CD4-positive, alpha-beta memory T cell (primary cell): ENCODE measurements at regions not wholly inside any gene's neighbourhood (a gene's known extent, or its start where the extent isn't known, plus 50 kb on each side); places are given as distances from the start of the nearest gene placed in this dataset.
"Not testable (repeated sequence)": the region's sequence is repeated elsewhere in the genome, so short reads cannot be mapped to it uniquely, and the experiment has no call there.

ENCODE experiments used
- CTCF ChIA-PET: fragments of 350-600 bp; sonication (Branson Sonifier 250); formaldehyde crosslinking; loops from one replicate; lab custom pipeline; 2021; ENCODE audit warnings: inconsistent platforms; ENCODE audit not compliant: partially characterized antibody; lab: Charles Lee
- POLR2A ChIA-PET: fragments of 350-600 bp; sonication (Branson Sonifier 250); formaldehyde crosslinking; loops from one replicate; lab custom pipeline; 2021; ENCODE audit not compliant: partially characterized antibody; lab: Charles Lee
- DNase-seq, 5 donors: peaks; one replicate each; pipeline versions ENCODE4 v3.0.0 to v3.0.0-alpha.2; 2020 to 2022; ENCODE audit warnings: mixed read lengths in 1 of 5
- H3K27ac ChIP-seq: one replicate; pipeline ENCODE4 v1.7.0; 2013; ENCODE audit warnings: low read depth, low read length
- H3K27me3 ChIP-seq: 2 replicates; pipeline ENCODE4 v1.7.0; 2013; ENCODE audit warnings: mild to moderate bottlenecking, low read length, moderate library complexity; ENCODE audit not compliant: insufficient read depth
- H3K36me3 ChIP-seq: 2 replicates; pipeline ENCODE4 v1.7.0; 2013; ENCODE audit warnings: mild to moderate bottlenecking, low read length, moderate library complexity; ENCODE audit not compliant: insufficient read depth
- H3K4me1 ChIP-seq: 2 replicates; pipeline ENCODE4 v1.7.0; 2013; ENCODE audit warnings: mild to moderate bottlenecking, low read length, moderate library complexity; ENCODE audit not compliant: insufficient read depth
- H3K4me3 ChIP-seq, 2 donors: one replicate each; pipeline ENCODE4 v1.7.0; 2013; ENCODE audit warnings: low read length in 2 of 2, mild to moderate bottlenecking in 1 of 2
- H3K9me3 ChIP-seq, 2 donors: one replicate each; pipeline ENCODE4 v1.7.0; 2013; ENCODE audit warnings: low read length in 2 of 2, control low read depth in 1 of 2; ENCODE audit not compliant: control insufficient read depth in 1 of 2
- H3K27ac Mint-ChIP-seq, 7 donors: one replicate each; pipeline ENCODE4 v1.8.0; 2020 to 2021; ENCODE audit warnings: mixed read lengths in 7 of 7, mild to moderate bottlenecking in 6 of 7, inconsistent platforms in 3 of 7, moderate library complexity in 3 of 7
- H3K27me3 Mint-ChIP-seq, 2 donors: one replicate each; pipeline ENCODE4 v1.8.0; 2020 to 2021; ENCODE audit warnings: mixed read lengths in 2 of 2
- H3K36me3 Mint-ChIP-seq, 2 donors: one replicate each; pipeline ENCODE4 v1.8.0; 2020 to 2021; ENCODE audit warnings: mixed read lengths in 2 of 2, inconsistent platforms in 1 of 2, mild to moderate bottlenecking in 1 of 2
- H3K4me1 Mint-ChIP-seq, 4 donors: one replicate each; pipeline ENCODE4 v1.8.0; 2020 to 2021; ENCODE audit warnings: mixed read lengths in 4 of 4, mild to moderate bottlenecking in 1 of 4
- H3K4me3 Mint-ChIP-seq, 8 donors: one replicate each; pipeline ENCODE4 v1.8.0; 2020 to 2021; ENCODE audit warnings: mixed read lengths in 8 of 8, mild to moderate bottlenecking in 7 of 8, moderate library complexity in 6 of 8, inconsistent platforms in 3 of 8
- H3K9me3 Mint-ChIP-seq, 8 donors: one replicate each; pipeline ENCODE4 v1.8.0; 2020 to 2021; ENCODE audit warnings: mixed read lengths in 8 of 8, mild to moderate bottlenecking in 5 of 8, inconsistent platforms in 3 of 8, moderate library complexity in 1 of 8
- intact Hi-C: fragments of 100-400 bp; cut with micrococcal nuclease; formaldehyde crosslinking; loops from one replicate; pipeline ENCODE4 v1.15.1; 2023

DNA sequence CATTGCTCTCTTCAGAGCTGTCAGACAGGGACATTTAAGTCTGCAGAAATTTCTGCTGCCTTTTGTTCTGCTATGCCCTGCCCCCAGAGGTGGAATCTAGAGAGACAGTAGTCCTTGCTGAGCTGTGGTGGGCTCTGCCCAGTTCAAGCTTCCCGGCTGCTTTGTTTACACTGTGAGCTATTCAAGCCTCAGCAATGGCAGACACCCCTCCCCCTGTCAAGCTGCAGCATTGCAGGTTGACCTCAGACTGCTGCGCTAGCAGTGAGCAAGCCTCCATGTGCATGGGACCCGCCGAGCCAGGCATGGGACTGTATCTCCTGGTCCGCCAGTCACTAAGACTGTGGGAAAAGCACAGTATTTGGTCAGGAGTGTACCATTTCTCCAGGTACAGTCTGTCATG lies 53.6 kb upstream of the MAPK10 start:
- peaks cover under 1 to 23% (median 9%) of the 10 kb centered on the region in 8 donors for H3K9me3 Mint-ChIP-seq
- H3K4me1 Mint-ChIP-seq, H3K27me3 ChIP-seq, H3K4me3 Mint-ChIP-seq, H3K36me3 ChIP-seq, H3K36me3 Mint-ChIP-seq, H3K4me1 ChIP-seq, DNase-seq, POLR2A ChIA-PET, H3K27ac ChIP-seq, H3K4me3 ChIP-seq, intact Hi-C loops, H3K27ac Mint-ChIP-seq, H3K9me3 ChIP-seq, H3K27me3 Mint-ChIP-seq, CTCF ChIA-PET: not testable (repeated sequence)

- no peaks in the 10 kb centered on the region for H3K4me1 ChIP-seq
- Mint-ChIP-seq H3K36me3 (no peaks in the 10 kb centered on the region), H3K4me1 (no peaks in the 10 kb centered on the region), H3K27ac (no peak overlapping the region), H3K9me3 (peaks cover 2 to 16% (median 6%) of the 10 kb centered on the region in 8 donors), H3K4me3 (no peak overlapping the region), H3K27me3 (peaks cover 8 to 11% of the 10 kb centered on the region in 2 donors)
- no peak overlapping the region for H3K4me3 ChIP-seq
- DNase-seq = no peak
- ChIA-PET POLR2A (no interaction called here), CTCF (interaction anchor here (0.7 kb wide), 1 partner anchor 12 kb away, joined by 3 read pairs; no protein-coding TSS in a partner anchor)
- intact Hi-C loops = no loop called here
- H3K36me3 ChIP-seq = no peaks in the 10 kb centered on the region
- no peaks in the 10 kb centered on the region for H3K9me3 ChIP-seq
- H3K27me3 ChIP-seq = peaks cover 4% of the 10 kb centered on the region
- no peak overlapping the region for H3K27ac ChIP-seq
Measured at GRCh38 chr4:86414686-86415085, 54.8 kb upstream of the MAPK10 start.

GRCh38 chr4:86416081-86416480 lies 56.2 kb upstream of the MAPK10 start:
- Histone ChIP-seq H3K9me3 (no peaks in the 10 kb centered on the region), H3K27ac (no peak overlapping the region), H3K4me1 (no peaks in the 10 kb centered on the region), H3K4me3 (no peak overlapping the region), H3K27me3 (peaks cover 4% of the 10 kb centered on the region), H3K36me3 (no peaks in the 10 kb centered on the region)
- ChIA-PET CTCF (interaction anchor here (0.6 kb wide), 1 partner anchor 21 kb away, joined by 3 read pairs; no protein-coding TSS in a partner anchor), POLR2A (no interaction called here)
- H3K27ac Mint-ChIP-seq = no peak overlapping the region
- H3K9me3 Mint-ChIP-seq = peaks cover under 1 to 11% (median 3%) of the 10 kb centered on the region in 8 donors
- DNase-seq = no peak
- peaks cover 6 to 10% of the 10 kb centered on the region in 2 donors for H3K27me3 Mint-ChIP-seq
- H3K36me3 Mint-ChIP-seq = no peaks in the 10 kb centered on the region
- intact Hi-C loops = no loop called here
- no peak overlapping the region for H3K4me3 Mint-ChIP-seq
- no peaks in the 10 kb centered on the region for H3K4me1 Mint-ChIP-seq

DNA sequence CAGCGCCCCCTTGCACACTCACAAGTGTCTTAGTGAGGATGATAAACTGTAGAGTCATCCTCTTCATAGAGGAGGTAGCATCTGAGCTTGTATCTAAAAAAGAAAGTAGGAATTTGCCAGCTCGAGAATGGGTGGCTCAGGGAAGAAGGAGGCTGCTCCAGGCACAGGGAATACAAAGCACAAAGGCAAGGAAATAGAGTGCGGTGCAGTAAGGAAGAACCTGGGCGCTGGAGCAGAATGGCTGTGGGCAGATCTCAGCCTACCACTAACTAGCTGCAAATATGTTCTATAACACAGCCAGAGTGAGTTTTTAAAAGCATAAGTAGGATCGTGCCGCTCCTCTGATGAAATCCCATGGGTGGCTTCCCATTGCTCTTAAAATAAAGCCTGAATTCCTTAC lies 61.6 kb upstream of the MAPK10 start:
- Histone ChIP-seq H3K9me3 (no peaks in the 10 kb centered on the region), H3K36me3 (no peaks in the 10 kb centered on the region), H3K27me3 (peaks cover 4% of the 10 kb centered on the region), H3K27ac (no peak overlapping the region), H3K4me1 (no peaks in the 10 kb centered on the region), H3K4me3 (no peak overlapping the region)
- POLR2A ChIA-PET = no interaction called here
- H3K9me3 Mint-ChIP-seq = peaks cover 0 to 4% (median 0%) of the 10 kb centered on the region in 8 donors
- no peak overlapping the region for H3K27ac Mint-ChIP-seq
- no peaks in the 10 kb centered on the region for H3K4me1 Mint-ChIP-seq
- intact Hi-C loops = no loop called here
- peaks cover 0 to 6% of the 10 kb centered on the region in 2 donors for H3K27me3 Mint-ChIP-seq
- no peaks in the 10 kb centered on the region for H3K36me3 Mint-ChIP-seq
- CTCF ChIA-PET = no interaction called here
- no peak for DNase-seq
- no peak overlapping the region for H3K4me3 Mint-ChIP-seq

- peaks cover 0 to 4% (median 0%) of the 10 kb centered on the region in 8 donors for H3K9me3 Mint-ChIP-seq
- no peaks in the 10 kb centered on the region for H3K27me3 ChIP-seq
- H3K4me3 Mint-ChIP-seq = no peak overlapping the region
- H3K27me3 Mint-ChIP-seq = no peaks in the 10 kb centered on the region
- H3K4me1 ChIP-seq = no peaks in the 10 kb centered on the region
- H3K9me3 ChIP-seq = no peaks in the 10 kb centered on the region
- H3K27ac ChIP-seq = no peak overlapping the region
- H3K4me1 Mint-ChIP-seq = no peaks in the 10 kb centered on the region
- ChIA-PET CTCF (interaction anchor here (1.1 kb wide), 1 partner anchor 9 kb away, joined by 3 read pairs; no protein-coding TSS in a partner anchor), POLR2A (no interaction called here)
- no peaks in the 10 kb centered on the region for H3K36me3 ChIP-seq
- H3K36me3 Mint-ChIP-seq = no peaks in the 10 kb centered on the region
- H3K4me3 ChIP-seq = no peak overlapping the region
- H3K27ac Mint-ChIP-seq = no peak overlapping the region
- intact Hi-C loops = no loop called here
- no peak for DNase-seq
Measured at GRCh38 chr4:86431543-86432116, 71.8 kb upstream of the MAPK10 start.

GRCh38 chr4:86432559-86433134 lies 72.8 kb upstream of the MAPK10 start:
- ChIA-PET POLR2A (no interaction called here), CTCF (interaction anchor here (0.7 kb wide), 1 partner anchor 239 kb away, joined by 3 read pairs; no protein-coding TSS in a partner anchor)
- Mint-ChIP-seq H3K4me1 (no peaks in the 10 kb centered on the region), H3K27me3 (no peaks in the 10 kb centered on the region), H3K27ac (no peak overlapping the region), H3K36me3 (no peaks in the 10 kb centered on the region), H3K9me3 (peaks cover 0 to 4% (median 0%) of the 10 kb centered on the region in 8 donors), H3K4me3 (no peak overlapping the region)
- Histone ChIP-seq H3K27me3 (no peaks in the 10 kb centered on the region), H3K36me3 (no peaks in the 10 kb centered on the region), H3K4me1 (no peaks in the 10 kb centered on the region), H3K9me3 (no peaks in the 10 kb centered on the region), H3K27ac (no peak overlapping the region), H3K4me3 (no peak overlapping the region)
- intact Hi-C loops = no loop called here
- no peak for DNase-seq

DNA sequence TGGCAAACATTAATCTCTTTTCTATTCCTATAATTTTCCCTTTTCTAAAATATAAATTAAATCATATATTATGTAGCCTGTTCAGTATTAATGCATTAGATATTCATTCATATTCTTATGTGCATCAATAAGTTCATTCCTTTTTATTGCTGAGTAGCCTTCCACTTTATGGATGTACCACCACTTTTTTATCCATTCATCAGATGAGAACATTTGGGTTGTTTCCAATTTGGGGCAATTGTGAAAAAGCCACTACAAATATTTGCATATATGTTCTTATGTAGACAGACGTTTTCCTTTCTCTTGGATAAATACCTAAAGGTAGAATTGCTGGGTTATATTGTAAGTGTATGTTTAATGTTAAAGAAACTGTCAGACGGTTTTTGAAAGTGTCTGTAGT lies 79.4 kb upstream of the MAPK10 start:
- Histone ChIP-seq H3K4me3 (no peak overlapping the region), H3K27me3 (no peaks in the 10 kb centered on the region), H3K9me3 (no peaks in the 10 kb centered on the region), H3K36me3 (no peaks in the 10 kb centered on the region), H3K27ac (no peak overlapping the region), H3K4me1 (no peaks in the 10 kb centered on the region)
- Mint-ChIP-seq H3K9me3 (peaks cover 0 to 4% (median 0%) of the 10 kb centered on the region in 8 donors), H3K36me3 (no peaks in the 10 kb centered on the region), H3K4me1 (no peaks in the 10 kb centered on the region), H3K4me3 (no peak overlapping the region), H3K27ac (no peak overlapping the region), H3K27me3 (peaks cover 1 to 4% of the 10 kb centered on the region in 2 donors)
- no peak for DNase-seq
- POLR2A ChIA-PET = no interaction called here
- CTCF ChIA-PET = no interaction called here
- intact Hi-C loops = no loop called here
